ENCODE measurements at regions not wholly inside any gene's neighbourhood (a gene's known extent, or its start where the extent isn't known, plus 50 kb on each side); places are given as distances from the start of the nearest gene placed in this dataset.

DNA sequence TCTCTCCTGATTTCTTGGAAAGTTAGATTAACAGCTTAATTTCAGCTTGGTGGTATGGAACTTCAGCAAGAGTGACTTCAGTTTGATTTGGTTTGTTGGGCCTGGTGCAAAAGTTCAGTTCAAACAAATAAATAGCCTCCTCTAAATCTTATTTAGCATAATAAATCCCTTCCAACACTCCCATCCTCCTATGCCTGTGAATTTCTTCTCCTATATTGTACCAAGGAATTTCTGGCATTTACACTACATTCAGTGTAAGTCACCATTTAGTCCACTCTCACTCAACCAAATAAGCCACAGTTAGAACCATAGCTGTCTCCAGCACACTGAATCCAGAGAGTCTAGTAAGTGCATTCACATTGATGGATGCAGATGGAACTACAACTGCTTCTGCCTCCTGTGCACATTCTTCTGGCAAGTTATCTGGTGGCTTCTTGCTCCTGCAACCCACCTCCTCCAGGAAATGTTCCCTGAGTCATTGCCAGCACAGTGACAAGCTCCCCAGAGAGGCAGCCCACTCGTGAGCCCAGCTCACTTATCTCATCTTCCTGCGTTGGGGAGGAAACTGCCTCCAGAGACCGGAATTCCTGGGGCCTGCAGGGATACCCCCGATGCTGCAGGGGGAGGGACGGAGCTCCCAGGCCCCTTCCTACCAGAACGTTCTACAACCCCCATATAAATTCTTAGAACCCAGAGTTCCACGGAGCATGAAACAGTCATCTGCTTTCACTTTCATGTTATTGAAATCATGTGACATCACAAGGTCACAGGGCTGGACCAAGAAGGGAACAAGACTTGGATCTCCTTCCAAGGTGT is 318.3 kb downstream of the PHKB start:
- peaks cover 11% of the 10 kb centered on the region for H3K9me3 Mint-ChIP-seq
- H3K36me3 Mint-ChIP-seq (ENCODE audit: insufficient read depth) = no peaks in the 10 kb centered on the region
- H3K4me3 Mint-ChIP-seq = peak overlapping the region; percentile 82
- H3K27me3 Mint-ChIP-seq (ENCODE audit: low read depth) = no peaks in the 10 kb centered on the region
- ATAC-seq = peak; percentile 73 to 75
- H3K4me1 Mint-ChIP-seq (ENCODE audit: low read depth) = peaks cover 14% of the 10 kb centered on the region
- no peak for DNase-seq

DNA sequence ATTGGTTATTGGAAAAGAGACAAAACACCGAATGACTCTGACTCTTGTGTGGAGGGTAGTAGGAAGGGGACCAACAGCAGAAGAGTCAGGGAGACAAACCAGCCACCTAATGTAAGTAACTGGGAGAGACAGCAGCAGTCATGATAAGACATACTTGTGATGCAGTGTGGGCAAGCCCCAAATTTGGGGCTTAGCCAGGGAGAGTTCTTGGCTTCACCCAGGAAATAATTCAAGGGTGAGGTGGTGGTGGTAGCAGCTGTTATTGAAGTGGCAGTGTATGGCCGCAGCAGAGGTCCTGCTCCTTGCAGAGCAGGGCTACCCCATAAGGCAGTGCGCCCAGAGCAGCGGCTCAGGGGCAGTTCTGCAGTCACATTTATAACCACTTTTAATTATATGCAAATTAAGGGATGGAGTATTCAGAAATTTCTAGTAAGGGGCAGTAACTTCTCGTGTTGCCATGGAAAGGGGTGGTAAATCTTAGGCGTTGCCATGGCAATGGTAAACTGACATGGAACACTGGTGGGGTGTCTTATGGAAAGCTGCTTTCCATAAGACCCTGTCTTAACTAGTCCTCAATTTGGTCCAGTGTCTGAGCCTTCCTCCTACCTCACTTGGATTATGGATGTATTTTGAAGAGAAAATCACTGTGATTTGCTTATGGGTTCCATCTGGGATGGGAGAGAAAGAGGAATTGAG is 317.1 kb downstream of the PHKB start:
- Mint-ChIP-seq H3K4me1 (ENCODE audit: low read depth) (peaks cover 14% of the 10 kb centered on the region), H3K36me3 (ENCODE audit: insufficient read depth) (no peaks in the 10 kb centered on the region), H3K4me3 (peak overlapping the region; percentile 20), H3K9me3 (peaks cover 11% of the 10 kb centered on the region), H3K27me3 (ENCODE audit: low read depth) (peaks cover 2% of the 10 kb centered on the region)
- no peak for ATAC-seq
- no peak for DNase-seq

DNA sequence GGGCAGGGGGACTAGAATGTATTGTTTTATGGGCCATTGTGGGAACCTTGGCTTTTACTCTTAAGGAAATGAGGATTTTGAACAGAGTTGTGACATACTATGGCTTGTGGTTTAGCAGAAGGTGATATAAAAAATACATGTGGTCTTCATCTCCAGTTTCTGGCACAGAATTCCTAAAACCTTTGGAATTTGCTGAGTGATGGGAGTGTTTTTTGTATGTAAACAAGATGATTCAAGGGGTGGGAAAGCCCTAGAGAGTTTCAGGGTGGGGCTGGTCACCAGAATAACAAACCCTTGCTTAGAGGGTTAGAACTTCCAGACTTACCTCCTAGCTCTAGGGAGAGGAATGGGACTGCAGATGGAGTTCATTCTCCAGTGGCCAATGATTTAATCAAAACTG is 316.1 kb downstream of the PHKB start:
- no peak overlapping the region for H3K4me3 Mint-ChIP-seq
- H3K4me1 Mint-ChIP-seq (ENCODE audit: low read depth) = peaks cover 14% of the 10 kb centered on the region
- H3K9me3 Mint-ChIP-seq = peaks cover 11% of the 10 kb centered on the region
- H3K36me3 Mint-ChIP-seq (ENCODE audit: insufficient read depth) = no peaks in the 10 kb centered on the region
- ATAC-seq (no peak), DNase-seq (no peak)
- H3K27me3 Mint-ChIP-seq (ENCODE audit: low read depth) = peaks cover 2% of the 10 kb centered on the region

DNA sequence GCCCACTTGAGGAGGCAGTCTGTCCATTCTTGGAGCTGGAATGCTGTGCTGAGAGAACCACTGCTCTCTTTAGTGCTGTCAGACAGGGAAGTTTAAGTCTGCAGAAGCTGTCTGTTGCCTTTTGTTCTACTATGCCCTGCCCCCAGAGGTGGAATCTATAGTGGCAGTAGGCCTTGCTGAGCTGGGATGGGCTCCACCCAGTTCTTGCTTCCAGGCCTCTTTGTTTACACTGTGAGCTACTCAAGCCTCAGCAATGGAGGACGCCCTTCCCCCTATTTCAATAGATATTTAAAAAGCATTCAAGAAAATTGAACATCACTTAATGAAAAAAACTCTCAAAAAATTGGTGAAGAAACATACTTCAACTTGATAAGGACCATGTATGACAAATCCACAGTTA is 313.5 kb downstream of the PHKB start:
- Mint-ChIP-seq H3K27me3 (ENCODE audit: low read depth) (peaks cover 2% of the 10 kb centered on the region), H3K9me3 (peaks cover 11% of the 10 kb centered on the region), H3K4me3 (no peak overlapping the region), H3K36me3 (ENCODE audit: insufficient read depth) (no peaks in the 10 kb centered on the region), H3K4me1 (ENCODE audit: low read depth) (peaks cover 11% of the 10 kb centered on the region)
- no peak for DNase-seq
- ATAC-seq = no peak

DNA sequence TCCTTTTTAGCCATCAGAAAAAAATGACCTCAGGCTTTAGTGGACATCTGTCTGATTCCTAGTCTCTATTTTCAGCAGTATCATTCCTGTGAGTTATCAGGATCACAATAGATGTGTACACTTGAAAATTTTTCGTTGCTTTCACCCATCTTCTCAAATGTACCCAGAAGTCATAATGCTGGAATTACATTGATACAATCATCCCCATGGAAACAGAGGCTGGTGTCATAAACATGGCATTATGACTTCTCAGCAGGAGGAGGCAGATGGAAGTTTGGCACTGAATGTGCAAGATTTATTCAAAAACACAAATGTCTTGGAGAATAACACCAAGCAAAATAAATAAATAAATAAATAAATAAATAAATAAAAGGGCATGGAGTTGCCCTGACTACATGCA is 292.5 kb downstream of the PHKB start:
- H3K27me3 Mint-ChIP-seq (ENCODE audit: low read depth) = peaks cover 12% of the 10 kb centered on the region
- no peaks in the 10 kb centered on the region for H3K36me3 Mint-ChIP-seq (ENCODE audit: insufficient read depth)
- no peak overlapping the region for H3K4me3 Mint-ChIP-seq
- H3K4me1 Mint-ChIP-seq (ENCODE audit: low read depth) = no peaks in the 10 kb centered on the region
- ATAC-seq (no peak), DNase-seq (no peak)
- no peaks in the 10 kb centered on the region for H3K9me3 Mint-ChIP-seq
